OCI-LY1 (cell line): ENCODE measurements at regions not wholly inside any gene's neighbourhood (a gene's known extent, or its start where the extent isn't known, plus 50 kb on each side); places are given as distances from the start of the nearest gene placed in this dataset.

Source experiments
- H2AFZ ChIP-seq: fragments of 200-600 bp; sonication (generic), shearing (Covaris generic); 2 replicates; pipeline ENCODE4 v1.6.0; 2014; ENCODE audit warnings: antibody characterized with exemption, mild to moderate bottlenecking, low read length
- H3F3A ChIP-seq: fragments of 200-600 bp; sonication (generic), shearing (Covaris generic); 2 replicates; pipeline ENCODE4 v1.6.0; 2014; ENCODE audit warnings: mild to moderate bottlenecking, antibody characterized with exemption, low read length, moderate library complexity; ENCODE audit not compliant: insufficient read depth
- H3K27ac ChIP-seq: fragments of 200-600 bp; sonication (generic); 2 replicates; pipeline ENCODE4 v1.5.1; 2014; ENCODE audit warnings: low read length, mixed run types, mild to moderate bottlenecking, low read depth; ENCODE audit not compliant: poor library complexity, severe bottlenecking
- H3K27me3 ChIP-seq: fragments of 200-600 bp; sonication (generic); 2 replicates; pipeline ENCODE4 v1.6.0; 2014; ENCODE audit warnings: antibody characterized with exemption, mild to moderate bottlenecking, low read length, moderate library complexity; ENCODE audit not compliant: insufficient read depth
- H3K36me3 ChIP-seq: fragments of 200-600 bp; sonication (generic); 2 replicates; pipeline ENCODE4 v1.6.1; 2014; ENCODE audit warnings: mild to moderate bottlenecking, antibody characterized with exemption, low read length, moderate library complexity, mixed read lengths; ENCODE audit not compliant: insufficient read depth
- H3K4me1 ChIP-seq: fragments of 200-600 bp; sonication (generic); 2 replicates; pipeline ENCODE4 v1.5.1; 2014; ENCODE audit warnings: mild to moderate bottlenecking, low read length, moderate library complexity; ENCODE audit not compliant: insufficient read depth, severe bottlenecking
- H3K4me2 ChIP-seq: fragments of 200-600 bp; sonication (generic), shearing (Covaris generic); 2 replicates; pipeline ENCODE4 v1.6.1; 2014; ENCODE audit warnings: low read length
- H3K4me3 ChIP-seq: fragments of 200-600 bp; sonication (generic); 2 replicates; pipeline ENCODE4 v1.5.1; 2014; ENCODE audit warnings: low read length, low read depth, mild to moderate bottlenecking, mixed read lengths; ENCODE audit not compliant: poor library complexity, severe bottlenecking
- H3K79me2 ChIP-seq: fragments of 200-600 bp; shearing (Covaris generic); 2 replicates; pipeline ENCODE4 v1.6.1; 2016; ENCODE audit warnings: mixed run types, low read length, mixed read lengths; ENCODE audit not compliant: insufficient read depth
- H3K9ac ChIP-seq: fragments of 200-600 bp; sonication (generic), shearing (Covaris generic); 2 replicates; pipeline ENCODE4 v1.6.1; 2014; ENCODE audit warnings: mild to moderate bottlenecking, low read length, mixed read lengths
- H3K9me2 ChIP-seq: fragments of 200-600 bp; sonication (generic), shearing (Covaris generic); 2 replicates; pipeline ENCODE4 v1.6.1; 2014; ENCODE audit warnings: low read depth, mild to moderate bottlenecking, low read length, mixed read lengths
- H3K9me3 ChIP-seq: fragments of 200-600 bp; shearing (Covaris generic); 2 replicates; pipeline ENCODE4 v1.6.1; 2014; ENCODE audit warnings: low read length, mixed read lengths
- H4K20me1 ChIP-seq: fragments of 200-600 bp; sonication (generic), shearing (Covaris generic); 2 replicates; pipeline ENCODE4 v1.6.0; 2016; ENCODE audit warnings: mild to moderate bottlenecking, low read length; ENCODE audit not compliant: insufficient read depth
- CTCF ChIP-seq: fragments of 200-600 bp; sonication (generic), shearing (Covaris generic); IDR thresholded peaks from 2 replicates; pipeline ENCODE4 v1.5.1; 2017; ENCODE audit warnings: mild to moderate bottlenecking, antibody characterized with exemption, low read length, moderate library complexity, mixed read lengths
- EZH2 ChIP-seq: fragments of 200-600 bp; sonication (generic), shearing (Covaris generic); IDR thresholded peaks from 2 replicates; pipeline ENCODE4 v1.8.0; 2017; ENCODE audit warnings: borderline replicate concordance, mixed run types, mild to moderate bottlenecking, antibody characterized with exemption, low read length, moderate library complexity, mixed read lengths

- H3K27me3 ChIP-seq, result no peaks in the 10 kb centered on the region
- no peaks in the 10 kb centered on the region for H4K20me1 ChIP-seq
- H3K27ac ChIP-seq, result no peak overlapping the region
- H3K9ac ChIP-seq, result no peak overlapping the region
- H3F3A ChIP-seq, result no peaks in the 10 kb centered on the region
- H3K79me2 ChIP-seq, result no peaks in the 10 kb centered on the region
- no peak overlapping the region for H3K4me2 ChIP-seq
- no peak for TF ChIP-seq EZH2
- TF ChIP-seq CTCF, result no peak
- H3K4me1 ChIP-seq, result no peaks in the 10 kb centered on the region
- no peaks in the 10 kb centered on the region for H3K9me2 ChIP-seq
- no peaks in the 10 kb centered on the region for H3K36me3 ChIP-seq
- H3K9me3 ChIP-seq, result no peaks in the 10 kb centered on the region
- no peak overlapping the region for H3K4me3 ChIP-seq
- H2AFZ ChIP-seq, result no peak overlapping the region
Observed at GRCh38 chr2:122843503-122843902, 1088.1 kb downstream of the TSN start.

- no peak overlapping the region for H3K4me3 ChIP-seq
- no peaks in the 10 kb centered on the region for H3K4me1 ChIP-seq
- no peak overlapping the region for H2AFZ ChIP-seq
- H3K9me3 ChIP-seq, result no peaks in the 10 kb centered on the region
- H3K27ac ChIP-seq, result no peak overlapping the region
- H3K9me2 ChIP-seq, result no peaks in the 10 kb centered on the region
- no peaks in the 10 kb centered on the region for H3F3A ChIP-seq
- no peak overlapping the region for H3K4me2 ChIP-seq
- no peaks in the 10 kb centered on the region for H4K20me1 ChIP-seq
- TF ChIP-seq EZH2 (no peak), CTCF (no peak)
- no peaks in the 10 kb centered on the region for H3K79me2 ChIP-seq
- no peaks in the 10 kb centered on the region for H3K36me3 ChIP-seq
- H3K9ac ChIP-seq, result no peak overlapping the region
- H3K27me3 ChIP-seq, result no peaks in the 10 kb centered on the region
Observed at GRCh38 chr2:122851161-122851560, 1095.7 kb downstream of the TSN start.

GRCh38 chr2:122851972-122852531 is 1096.6 kb downstream of the TSN start:
- no peaks in the 10 kb centered on the region for H3K9me3 ChIP-seq
- no peak overlapping the region for H3K4me2 ChIP-seq
- TF ChIP-seq CTCF, result no peak
- TF ChIP-seq EZH2, result no peak

More at GRCh38 chr2:122851972-122852531, 1096.6 kb downstream of the TSN start:
- no peaks in the 10 kb centered on the region for H3K9me2 ChIP-seq
- H3K27ac ChIP-seq, result no peak overlapping the region
- no peaks in the 10 kb centered on the region for H3K27me3 ChIP-seq
- H3K4me1 ChIP-seq, result no peaks in the 10 kb centered on the region
- H2AFZ ChIP-seq, result no peak overlapping the region
- H3K9ac ChIP-seq, result no peak overlapping the region
- H3F3A ChIP-seq, result no peaks in the 10 kb centered on the region
- H3K79me2 ChIP-seq, result no peaks in the 10 kb centered on the region
- H4K20me1 ChIP-seq, result no peaks in the 10 kb centered on the region
- H3K4me3 ChIP-seq, result no peak overlapping the region
- H3K36me3 ChIP-seq, result no peaks in the 10 kb centered on the region
